Ishikawa (cell line): ENCODE measurements at regions not wholly inside any gene's neighbourhood (a gene's known extent, or its start where the extent isn't known, plus 50 kb on each side); places are given as distances from the start of the nearest gene placed in this dataset.

Experiments used
- CEBPB ChIP-seq: IDR thresholded peaks from 2 replicates; pipeline ENCODE4 v1.6.1; 2012
- CREB1 ChIP-seq: IDR thresholded peaks from 2 replicates; pipeline ENCODE4 v1.6.1; 2012; ENCODE audit warnings: low read depth
- EGR1 ChIP-seq: IDR thresholded peaks from 2 replicates; pipeline ENCODE4 v1.6.1; 2012
- EP300 ChIP-seq: IDR thresholded peaks from 2 replicates; pipeline ENCODE4 v1.6.1; 2012; ENCODE audit warnings: borderline replicate concordance
- FOXM1 ChIP-seq: IDR thresholded peaks from 2 replicates; pipeline ENCODE4 v1.6.1; 2012; ENCODE audit warnings: low read depth, borderline replicate concordance
- NFIC ChIP-seq: IDR thresholded peaks from 2 replicates; pipeline ENCODE4 v1.6.1; 2012
- RAD21 ChIP-seq: IDR thresholded peaks from 2 replicates; pipeline ENCODE4 v1.6.1; 2012; ENCODE audit warnings: low read depth
- TAF1 ChIP-seq: IDR thresholded peaks from 2 replicates; pipeline ENCODE4 v1.6.1; 2012; ENCODE audit warnings: low read depth, mild to moderate bottlenecking
- TCF12 ChIP-seq: IDR thresholded peaks from 2 replicates; pipeline ENCODE4 v1.6.1; 2012; ENCODE audit warnings: low read depth
- TEAD4 ChIP-seq: IDR thresholded peaks from 2 replicates; pipeline ENCODE4 v1.6.1; 2012
- USF1 ChIP-seq: IDR thresholded peaks from 2 replicates; pipeline ENCODE4 v1.6.1; 2012
- YY1 ChIP-seq: IDR thresholded peaks from 2 replicates; pipeline ENCODE4 v1.6.1; 2012; ENCODE audit warnings: low read depth
- ZBTB7A ChIP-seq: IDR thresholded peaks from 2 replicates; pipeline ENCODE4 v1.6.1; 2012; ENCODE audit warnings: low read depth
- TF ChIP-seq, protein P1 (sequence below): IDR thresholded peaks from 2 replicates; pipeline ENCODE4 v1.6.1; 2012; ENCODE audit warnings: low read depth, mild to moderate bottlenecking
- TF ChIP-seq, protein P2 (sequence below): IDR thresholded peaks from 2 replicates; pipeline ENCODE4 v1.6.1; 2012

- no peak for TF ChIP-seq YY1
These were observed 259.2 kb downstream of the CBLN1 start for GRCh38 chr16:49022351-49022963.

- TF ChIP-seq TAF1 (no peak), CEBPB (no peak), YY1 (no peak), NFIC (no peak), EP300 (no peak), RAD21 (no peak), ZBTB7A (no peak), USF1 (no peak), TEAD4 (no peak), TCF12 (no peak), CREB1 (no peak), EGR1 (no peak), FOXM1 (no peak)
- TF ChIP-seq, protein P1, sequence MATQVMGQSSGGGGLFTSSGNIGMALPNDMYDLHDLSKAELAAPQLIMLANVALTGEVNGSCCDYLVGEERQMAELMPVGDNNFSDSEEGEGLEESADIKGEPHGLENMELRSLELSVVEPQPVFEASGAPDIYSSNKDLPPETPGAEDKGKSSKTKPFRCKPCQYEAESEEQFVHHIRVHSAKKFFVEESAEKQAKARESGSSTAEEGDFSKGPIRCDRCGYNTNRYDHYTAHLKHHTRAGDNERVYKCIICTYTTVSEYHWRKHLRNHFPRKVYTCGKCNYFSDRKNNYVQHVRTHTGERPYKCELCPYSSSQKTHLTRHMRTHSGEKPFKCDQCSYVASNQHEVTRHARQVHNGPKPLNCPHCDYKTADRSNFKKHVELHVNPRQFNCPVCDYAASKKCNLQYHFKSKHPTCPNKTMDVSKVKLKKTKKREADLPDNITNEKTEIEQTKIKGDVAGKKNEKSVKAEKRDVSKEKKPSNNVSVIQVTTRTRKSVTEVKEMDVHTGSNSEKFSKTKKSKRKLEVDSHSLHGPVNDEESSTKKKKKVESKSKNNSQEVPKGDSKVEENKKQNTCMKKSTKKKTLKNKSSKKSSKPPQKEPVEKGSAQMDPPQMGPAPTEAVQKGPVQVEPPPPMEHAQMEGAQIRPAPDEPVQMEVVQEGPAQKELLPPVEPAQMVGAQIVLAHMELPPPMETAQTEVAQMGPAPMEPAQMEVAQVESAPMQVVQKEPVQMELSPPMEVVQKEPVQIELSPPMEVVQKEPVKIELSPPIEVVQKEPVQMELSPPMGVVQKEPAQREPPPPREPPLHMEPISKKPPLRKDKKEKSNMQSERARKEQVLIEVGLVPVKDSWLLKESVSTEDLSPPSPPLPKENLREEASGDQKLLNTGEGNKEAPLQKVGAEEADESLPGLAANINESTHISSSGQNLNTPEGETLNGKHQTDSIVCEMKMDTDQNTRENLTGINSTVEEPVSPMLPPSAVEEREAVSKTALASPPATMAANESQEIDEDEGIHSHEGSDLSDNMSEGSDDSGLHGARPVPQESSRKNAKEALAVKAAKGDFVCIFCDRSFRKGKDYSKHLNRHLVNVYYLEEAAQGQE, result no peak
- TF ChIP-seq, protein P2, sequence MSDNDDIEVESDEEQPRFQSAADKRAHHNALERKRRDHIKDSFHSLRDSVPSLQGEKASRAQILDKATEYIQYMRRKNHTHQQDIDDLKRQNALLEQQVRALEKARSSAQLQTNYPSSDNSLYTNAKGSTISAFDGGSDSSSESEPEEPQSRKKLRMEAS, result no peak
These were observed 260.5 kb downstream of the CBLN1 start for GRCh38 chr16:49021136-49021535.

- TF ChIP-seq TEAD4, result no peak
- TF ChIP-seq, protein P2, result no peak
- TF ChIP-seq TAF1, result no peak
- TF ChIP-seq TCF12, result no peak
- no peak for TF ChIP-seq RAD21
- TF ChIP-seq CREB1, result no peak
- no peak for TF ChIP-seq ZBTB7A
- no peak for TF ChIP-seq CEBPB
- no peak for TF ChIP-seq EP300
- TF ChIP-seq, protein P1, result no peak
- no peak for TF ChIP-seq NFIC
- TF ChIP-seq FOXM1, result no peak
- TF ChIP-seq EGR1, result no peak
- no peak for TF ChIP-seq YY1
- TF ChIP-seq USF1, result no peak
These were observed 261.2 kb downstream of the CBLN1 start for GRCh38 chr16:49020436-49020835.

- TF ChIP-seq CEBPB (no peak), NFIC (no peak), ZBTB7A (no peak), CREB1 (no peak), TEAD4 (no peak), RAD21 (no peak), YY1 (no peak), TCF12 (no peak), EP300 (no peak), TAF1 (no peak), EGR1 (no peak), FOXM1 (no peak), USF1 (no peak)
- TF ChIP-seq, protein P1, result no peak
- TF ChIP-seq, protein P2, result no peak
These were observed 261.8 kb downstream of the CBLN1 start for GRCh38 chr16:49019831-49020230.
